ENCODE measurements at regions not wholly inside any gene's neighbourhood (a gene's known extent, or its start where the extent isn't known, plus 50 kb on each side); places are given as distances from the start of the nearest gene placed in this dataset.

DNA sequence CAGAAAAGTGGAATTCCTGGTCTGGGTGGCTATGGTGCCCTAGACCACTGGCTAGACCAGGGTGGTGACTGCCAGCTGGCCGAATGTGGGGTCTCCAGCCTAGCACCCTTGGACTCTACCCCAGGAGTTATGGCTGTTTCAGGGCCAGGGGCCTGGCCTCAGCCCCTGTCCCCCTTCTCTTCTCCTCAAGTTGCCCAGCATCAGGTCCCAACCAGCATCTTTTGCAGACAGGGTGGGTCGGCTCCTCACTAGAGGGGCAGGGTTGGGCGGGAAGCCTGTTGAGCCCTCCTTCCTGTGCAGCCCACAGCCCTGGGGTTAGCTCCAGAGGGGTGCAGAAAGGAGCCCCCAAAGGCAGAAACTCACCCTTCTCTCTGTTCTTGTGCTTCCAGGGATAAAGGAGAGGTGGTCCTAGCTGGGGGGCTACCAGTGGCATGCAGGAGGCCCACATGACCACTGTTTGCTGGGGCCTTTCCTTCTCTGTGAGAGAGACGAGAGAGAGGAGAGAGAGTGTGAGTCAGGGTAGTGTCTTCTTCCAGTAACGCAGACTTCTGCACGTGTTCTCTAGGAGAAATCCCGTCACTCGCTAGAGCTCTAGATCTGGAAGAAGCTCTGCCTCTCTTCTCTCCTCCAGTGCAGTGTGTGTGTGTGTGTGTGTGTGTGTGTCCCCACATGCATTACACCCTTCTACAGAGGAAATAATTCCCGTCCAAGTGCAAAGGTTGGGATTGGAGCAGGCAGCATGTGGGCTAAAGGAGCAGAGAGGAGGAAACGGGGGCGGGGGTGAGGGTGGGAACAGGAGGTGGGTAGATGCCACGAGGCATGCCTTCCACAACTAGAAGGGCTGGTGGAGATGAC lies 209.4 kb downstream of the SEC14L1 start:
- Mint-ChIP-seq H3K4me1 (peaks cover 26% of the 10 kb centered on the region), H3K27ac (ENCODE audit: unreplicated experiment) (no peak overlapping the region), H3K9me3 (no peaks in the 10 kb centered on the region), H3K27me3 (ENCODE audit: low read depth) (no peaks in the 10 kb centered on the region), H3K4me3 (no peak overlapping the region), H3K36me3 (ENCODE audit: low read depth) (no peaks in the 10 kb centered on the region)
- TF ChIP-seq, protein P1, sequence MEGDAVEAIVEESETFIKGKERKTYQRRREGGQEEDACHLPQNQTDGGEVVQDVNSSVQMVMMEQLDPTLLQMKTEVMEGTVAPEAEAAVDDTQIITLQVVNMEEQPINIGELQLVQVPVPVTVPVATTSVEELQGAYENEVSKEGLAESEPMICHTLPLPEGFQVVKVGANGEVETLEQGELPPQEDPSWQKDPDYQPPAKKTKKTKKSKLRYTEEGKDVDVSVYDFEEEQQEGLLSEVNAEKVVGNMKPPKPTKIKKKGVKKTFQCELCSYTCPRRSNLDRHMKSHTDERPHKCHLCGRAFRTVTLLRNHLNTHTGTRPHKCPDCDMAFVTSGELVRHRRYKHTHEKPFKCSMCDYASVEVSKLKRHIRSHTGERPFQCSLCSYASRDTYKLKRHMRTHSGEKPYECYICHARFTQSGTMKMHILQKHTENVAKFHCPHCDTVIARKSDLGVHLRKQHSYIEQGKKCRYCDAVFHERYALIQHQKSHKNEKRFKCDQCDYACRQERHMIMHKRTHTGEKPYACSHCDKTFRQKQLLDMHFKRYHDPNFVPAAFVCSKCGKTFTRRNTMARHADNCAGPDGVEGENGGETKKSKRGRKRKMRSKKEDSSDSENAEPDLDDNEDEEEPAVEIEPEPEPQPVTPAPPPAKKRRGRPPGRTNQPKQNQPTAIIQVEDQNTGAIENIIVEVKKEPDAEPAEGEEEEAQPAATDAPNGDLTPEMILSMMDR (conservative IDR thresholded peaks at IDR 0.05): no peak
- DNase-seq (ENCODE audit: low read depth, low spot score): no peak

DNA sequence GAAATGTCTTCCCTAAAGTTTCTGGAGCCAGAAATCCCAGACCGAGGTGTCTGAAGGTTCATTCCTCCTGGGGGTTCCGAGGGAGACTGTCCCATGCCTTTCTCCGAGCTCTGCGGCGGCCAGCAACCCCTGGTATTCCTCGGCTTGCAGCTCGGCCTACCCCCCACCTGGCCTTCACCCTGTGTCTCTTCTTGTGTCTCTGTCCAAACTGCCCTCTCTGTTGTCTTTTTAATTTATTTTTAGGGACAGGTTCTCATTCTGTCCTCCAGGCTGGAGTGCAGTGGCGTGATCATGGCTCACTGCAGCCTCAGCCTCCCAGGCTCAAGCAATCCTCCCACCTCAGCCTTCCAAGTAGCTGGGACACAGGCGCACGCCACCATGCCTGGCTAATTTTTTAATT lies 211.7 kb downstream of the SEC14L1 start:
- Mint-ChIP-seq H3K27ac (ENCODE audit: unreplicated experiment) (no peak overlapping the region), H3K4me3 (no peak overlapping the region), H3K36me3 (ENCODE audit: low read depth) (no peaks in the 10 kb centered on the region), H3K9me3 (no peaks in the 10 kb centered on the region), H3K4me1 (peaks cover 36% of the 10 kb centered on the region), H3K27me3 (ENCODE audit: low read depth) (peaks cover under 1% of the 10 kb centered on the region)
- TF ChIP-seq, protein P1 (conservative IDR thresholded peaks at IDR 0.05): no peak
- no peak for DNase-seq (ENCODE audit: low read depth, low spot score)

GRCh38 chr17:77352996-77353395 lies 212.2 kb downstream of the SEC14L1 start:
- Mint-ChIP-seq H3K4me1 (peaks cover 40% of the 10 kb centered on the region), H3K36me3 (ENCODE audit: low read depth) (no peaks in the 10 kb centered on the region), H3K27me3 (ENCODE audit: low read depth) (peaks cover 4% of the 10 kb centered on the region), H3K27ac (ENCODE audit: unreplicated experiment) (no peak overlapping the region), H3K9me3 (no peaks in the 10 kb centered on the region), H3K4me3 (no peak overlapping the region)
- DNase-seq (ENCODE audit: low read depth, low spot score): no peak
- TF ChIP-seq, protein P1 (conservative IDR thresholded peaks at IDR 0.05): no peak

DNA sequence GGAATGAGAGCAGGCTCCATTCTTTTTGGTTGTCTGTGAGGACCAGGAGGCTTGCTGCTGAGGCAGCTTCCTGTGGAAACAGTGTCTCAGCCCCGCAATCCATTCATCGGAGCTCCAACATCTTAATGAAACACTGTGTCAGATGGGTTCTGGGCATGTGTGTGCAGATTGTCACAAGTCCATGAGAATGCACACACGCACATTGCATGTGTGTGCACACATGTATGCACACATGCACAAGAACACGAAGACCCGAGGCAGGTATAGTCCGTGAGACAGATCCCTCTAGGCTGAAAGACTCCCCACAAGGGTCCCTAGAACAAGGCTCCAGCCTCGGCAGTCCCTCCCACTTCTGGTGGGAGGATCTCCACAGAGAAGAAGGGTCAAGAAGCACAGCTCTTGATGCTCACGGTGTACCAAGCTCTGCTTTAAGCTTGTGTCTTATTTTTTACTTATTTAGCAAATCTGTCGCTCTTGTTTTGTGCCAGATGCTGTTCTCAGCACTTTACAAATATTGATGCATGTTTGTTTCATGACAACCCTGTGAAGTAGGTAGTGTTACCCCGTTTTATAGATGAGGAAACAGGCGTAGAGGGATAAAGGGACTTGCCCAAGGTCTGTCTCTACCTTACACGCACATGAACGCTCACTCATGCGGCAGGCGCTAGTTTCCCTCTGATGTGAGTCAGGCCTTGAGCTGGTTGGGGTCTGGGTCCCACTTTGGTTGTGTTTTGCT lies 213.1 kb downstream of the SEC14L1 start:
- TF ChIP-seq, protein P1 (conservative IDR thresholded peaks at IDR 0.05): no peak

GRCh38 chr17:77354420-77354669 lies 213.6 kb downstream of the SEC14L1 start:
- no peak overlapping the region for H3K27ac Mint-ChIP-seq (ENCODE audit: unreplicated experiment)
- TF ChIP-seq, protein P1 (conservative IDR thresholded peaks at IDR 0.05): no peak

More for the DNA sequence above, 213.1 kb downstream of the SEC14L1 start:
- Mint-ChIP-seq H3K4me1 (peaks cover 42% of the 10 kb centered on the region), H3K36me3 (ENCODE audit: low read depth) (no peaks in the 10 kb centered on the region), H3K27me3 (ENCODE audit: low read depth) (peaks cover 4% of the 10 kb centered on the region), H3K27ac (ENCODE audit: unreplicated experiment) (no peak overlapping the region), H3K9me3 (no peaks in the 10 kb centered on the region), H3K4me3 (no peak overlapping the region)
- DNase-seq (ENCODE audit: low read depth, low spot score): no peak

More at GRCh38 chr17:77354420-77354669, 213.6 kb downstream of the SEC14L1 start:
- no peaks in the 10 kb centered on the region for H3K9me3 Mint-ChIP-seq
- H3K27me3 Mint-ChIP-seq (ENCODE audit: low read depth): peaks cover 4% of the 10 kb centered on the region
- DNase-seq (ENCODE audit: low read depth, low spot score): no peak
- H3K4me3 Mint-ChIP-seq: no peak overlapping the region
- no peaks in the 10 kb centered on the region for H3K36me3 Mint-ChIP-seq (ENCODE audit: low read depth)
- peaks cover 47% of the 10 kb centered on the region for H3K4me1 Mint-ChIP-seq

All from neural crest cell (in vitro differentiated cells).